NCI-H82 treated with DMSO at 0.1 percent for 48 hours (cell line): ENCODE measurements at regions not wholly inside any gene's neighbourhood (a gene's known extent, or its start where the extent isn't known, plus 50 kb on each side); places are given as distances from the start of the nearest gene placed in this dataset.
"Not testable (repeated sequence)": the region's sequence is repeated elsewhere in the genome, so short reads cannot be mapped to it uniquely, and the experiment has no call there.

Experiments
- DNase-seq: peaks from one replicate; lab custom pipeline; 2025; ENCODE audit not compliant: unreplicated experiment; lab: John Stamatoyannopoulos, UW

DNA sequence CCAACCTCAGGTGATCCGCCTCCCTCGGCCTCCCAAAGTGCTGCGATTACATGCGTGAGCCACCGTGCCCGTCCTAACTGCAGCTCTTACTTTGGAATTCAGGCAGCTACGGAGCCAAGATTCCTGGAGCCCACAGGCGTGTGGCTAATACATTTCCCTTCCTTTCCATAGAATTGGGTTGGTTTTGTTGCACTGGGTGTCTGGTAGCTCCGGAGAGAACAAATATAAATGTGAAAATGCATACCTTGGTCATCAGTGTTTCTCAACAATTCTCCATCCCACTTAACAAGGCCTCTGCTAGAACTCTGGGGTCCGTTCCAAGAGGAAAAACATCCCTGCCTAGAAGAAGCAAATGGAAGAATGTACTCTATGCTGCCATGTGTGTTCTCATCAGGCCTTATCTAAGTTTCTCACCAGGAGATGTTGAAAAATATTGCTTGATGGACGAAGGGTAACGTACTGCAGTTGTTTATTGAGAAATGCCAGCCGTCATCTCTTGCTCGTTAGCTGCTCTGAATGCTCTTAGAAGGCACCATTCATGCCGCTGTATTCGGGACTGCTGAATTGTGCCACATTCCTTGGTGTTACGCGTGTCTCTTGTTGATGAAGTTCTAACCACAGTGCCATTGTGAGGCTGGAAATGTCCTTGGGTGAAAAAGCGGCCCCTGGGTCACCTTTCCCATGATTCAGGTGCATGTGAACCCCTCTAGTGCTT lies 50.5 kb upstream of the CD99 start:
- no peak for DNase-seq

DNA sequence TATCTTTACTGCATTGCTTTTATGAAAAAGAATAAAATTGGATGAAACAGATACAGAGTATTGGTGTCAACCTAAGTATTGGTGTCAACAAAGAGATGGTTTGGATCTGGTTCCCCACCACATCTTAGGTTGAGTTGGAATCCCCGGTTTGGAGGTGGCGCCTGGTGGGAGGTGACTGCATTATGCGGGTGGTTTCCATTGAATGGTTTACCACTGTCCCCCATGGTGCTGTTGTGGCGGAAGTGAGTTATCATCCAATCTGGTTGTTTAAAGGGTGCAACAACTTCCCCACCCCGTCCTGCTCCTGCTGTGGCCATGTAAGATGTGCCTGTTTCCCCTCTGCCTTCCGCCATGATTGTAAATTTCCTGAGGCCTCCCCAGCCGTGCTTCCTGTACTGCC lies 52.8 kb upstream of the CD99 start:
- no peak for DNase-seq

DNA sequence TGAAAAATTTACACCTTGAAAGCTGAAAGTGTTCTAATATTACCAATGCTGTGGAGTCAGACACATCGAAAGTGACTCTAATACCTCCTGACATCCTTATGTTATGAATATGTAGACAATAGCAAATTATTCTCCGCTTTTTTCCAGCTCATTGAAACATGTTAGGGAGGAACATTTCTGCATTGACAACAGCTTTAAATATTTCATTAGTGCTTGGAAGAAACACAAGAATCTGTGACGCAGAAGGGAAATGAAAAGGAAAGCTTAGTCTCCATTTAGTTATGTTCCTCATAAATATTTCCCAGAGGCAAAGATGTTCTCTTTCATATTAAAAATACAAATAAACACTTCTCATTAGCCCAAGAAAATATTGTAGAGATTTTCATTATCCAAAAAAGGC lies 55.8 kb upstream of the CD99 start:
- DNase-seq: no peak

DNA sequence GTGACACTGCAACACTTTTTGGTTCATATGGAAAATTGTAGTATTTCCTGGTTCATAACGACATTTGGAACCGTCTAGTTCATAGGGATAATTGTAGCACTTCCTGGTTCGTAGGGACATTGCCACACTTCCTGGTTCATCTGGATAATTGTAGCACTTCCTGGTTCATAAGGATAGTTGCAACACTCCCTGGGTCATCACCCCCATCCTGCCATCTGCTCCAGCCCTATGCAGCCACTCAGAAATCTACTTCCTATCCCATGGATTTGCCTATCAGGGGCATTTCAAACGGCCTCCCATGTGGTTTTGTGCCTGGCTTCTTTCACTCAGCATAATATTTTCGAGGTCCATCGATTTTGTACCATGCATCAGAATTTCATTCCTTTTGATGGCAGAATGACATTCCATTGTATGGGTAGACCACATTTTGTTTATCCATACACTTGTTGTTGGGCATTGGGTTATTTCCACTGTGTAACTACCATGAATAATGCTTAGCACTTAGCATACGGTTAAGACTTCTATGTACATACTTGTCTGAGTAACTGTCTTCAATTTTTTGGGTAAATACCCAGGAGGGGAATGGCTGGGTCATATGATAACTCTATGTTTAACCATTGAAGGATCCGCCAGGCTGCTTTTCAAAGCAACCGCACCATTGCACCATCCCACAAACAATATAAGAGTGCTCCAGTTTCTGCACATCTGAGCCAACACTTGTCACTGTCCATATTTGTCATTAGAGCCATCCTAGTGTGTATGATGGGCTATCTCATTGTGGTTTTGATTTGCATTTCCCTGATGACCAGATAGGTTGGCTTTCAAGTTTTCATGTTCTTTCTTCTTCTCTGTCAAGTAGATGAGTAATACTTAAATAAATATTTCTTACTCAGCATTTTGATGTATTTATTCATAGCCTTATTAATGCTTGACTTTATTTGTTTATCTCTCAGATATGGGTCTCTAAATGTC lies 58.3 kb upstream of the CD99 start:
- no peak for DNase-seq

DNA sequence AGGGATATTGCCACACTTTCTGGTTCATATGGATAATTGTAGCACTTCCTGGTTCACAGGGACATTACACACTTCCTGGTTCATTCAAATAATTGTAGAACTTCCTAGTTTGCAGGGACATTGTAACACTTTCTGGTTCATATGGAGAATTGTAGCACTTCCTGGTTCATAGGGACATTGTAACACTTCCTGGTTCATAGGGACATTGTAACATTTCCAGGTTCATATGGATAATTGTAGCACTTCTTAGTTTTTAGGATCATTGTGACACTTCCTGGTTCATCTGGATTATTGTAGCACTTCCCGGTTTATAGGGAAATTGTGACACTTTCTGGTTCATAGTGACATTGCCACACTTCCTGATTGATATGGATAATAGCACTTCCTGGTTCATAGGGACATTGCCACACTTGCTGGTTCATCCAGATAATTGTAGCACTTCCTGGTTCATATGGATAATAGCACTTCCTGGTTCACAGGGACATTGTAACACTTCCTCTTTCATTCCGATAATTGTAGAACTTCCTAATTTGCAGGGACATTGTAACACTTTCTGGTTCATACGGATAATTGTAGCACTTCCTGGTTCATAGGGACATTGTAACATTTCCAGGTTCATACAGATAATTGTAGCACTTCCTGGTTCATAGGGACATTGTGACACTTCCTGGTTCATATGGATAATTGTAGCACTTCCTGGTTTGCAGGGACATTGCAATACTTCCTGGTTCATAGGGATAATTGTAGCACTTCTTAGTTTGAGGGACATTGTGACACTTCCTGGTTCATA lies 59.2 kb upstream of the CD99 start:
- no peak for DNase-seq

DNA sequence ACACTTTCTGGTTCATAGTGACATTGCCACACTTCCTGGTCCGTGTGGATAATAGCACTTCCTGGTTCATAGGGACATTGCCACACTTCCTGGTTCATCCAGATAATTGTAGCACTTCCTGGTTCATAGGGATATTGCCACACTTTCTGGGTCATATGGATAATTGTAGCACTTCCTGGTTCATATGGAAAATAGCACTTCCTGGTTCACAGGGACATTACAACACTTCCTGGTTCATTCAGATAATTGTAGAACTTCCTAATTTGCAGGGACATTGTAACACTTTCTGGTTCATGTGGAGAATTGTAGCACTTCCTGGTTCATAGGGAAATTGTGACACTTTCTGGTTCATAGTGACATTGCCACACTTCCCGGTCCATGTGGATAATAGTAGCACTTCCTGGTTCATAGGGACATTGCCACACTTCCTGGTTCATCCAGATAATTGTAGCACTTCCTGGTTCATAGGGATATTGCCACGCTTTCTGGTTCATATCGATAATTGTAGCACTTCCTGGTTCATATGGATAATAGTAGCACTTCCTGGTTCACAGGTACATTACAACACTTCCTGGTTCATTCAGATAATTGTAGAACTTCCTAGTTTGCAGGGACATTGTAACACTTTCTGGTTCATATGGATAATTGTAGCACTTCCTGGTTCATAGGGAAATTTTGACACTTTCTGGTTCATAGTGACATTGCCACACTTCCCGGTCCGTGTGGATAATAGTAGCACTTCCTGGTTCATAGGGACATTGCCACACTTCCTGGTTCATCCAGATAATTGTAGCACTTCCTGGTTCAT lies 60.0 kb upstream of the CD99 start:
- not testable (repeated sequence) for DNase-seq

DNA sequence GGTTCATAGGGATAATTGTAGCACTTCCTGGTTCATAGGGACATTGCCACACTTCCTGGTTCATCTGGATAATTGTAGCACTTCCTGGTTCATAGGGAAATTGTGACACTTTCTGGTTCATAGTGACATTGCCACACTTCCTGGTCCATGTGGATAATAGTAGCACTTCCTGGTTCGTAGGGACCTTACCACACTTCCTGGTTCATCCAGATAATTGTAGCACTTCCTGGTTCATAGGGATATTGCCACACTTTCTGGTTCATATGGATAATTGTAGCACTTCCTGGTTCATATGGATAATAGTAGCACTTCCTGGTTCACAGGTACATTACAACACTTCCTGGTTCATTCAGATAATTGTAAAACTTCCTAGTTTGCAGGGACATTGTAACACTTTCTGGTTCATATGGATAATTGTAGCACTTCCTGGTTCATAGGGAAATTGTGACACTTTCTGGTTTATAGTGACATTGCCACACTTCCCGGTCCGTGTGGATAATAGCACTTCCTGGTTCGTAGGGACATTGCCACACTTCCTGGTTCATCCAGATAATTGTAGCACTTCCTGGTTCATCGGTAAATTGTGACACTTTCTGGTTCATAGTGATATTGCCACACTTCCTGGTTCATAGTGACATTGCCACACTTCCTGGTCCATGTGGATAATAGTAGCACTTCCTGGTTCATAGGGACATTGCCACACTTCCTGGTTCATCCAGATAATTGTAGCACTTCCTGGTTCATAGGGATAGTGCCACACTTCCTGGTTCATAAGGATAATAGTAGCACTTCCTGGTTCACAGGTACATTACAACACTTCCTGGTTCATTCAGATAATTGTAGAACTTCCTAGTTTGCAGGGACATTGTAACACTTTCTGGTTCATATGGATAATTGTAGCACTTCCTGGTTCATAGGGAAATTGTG lies 60.8 kb upstream of the CD99 start:
- DNase-seq: not testable (repeated sequence)

DNA sequence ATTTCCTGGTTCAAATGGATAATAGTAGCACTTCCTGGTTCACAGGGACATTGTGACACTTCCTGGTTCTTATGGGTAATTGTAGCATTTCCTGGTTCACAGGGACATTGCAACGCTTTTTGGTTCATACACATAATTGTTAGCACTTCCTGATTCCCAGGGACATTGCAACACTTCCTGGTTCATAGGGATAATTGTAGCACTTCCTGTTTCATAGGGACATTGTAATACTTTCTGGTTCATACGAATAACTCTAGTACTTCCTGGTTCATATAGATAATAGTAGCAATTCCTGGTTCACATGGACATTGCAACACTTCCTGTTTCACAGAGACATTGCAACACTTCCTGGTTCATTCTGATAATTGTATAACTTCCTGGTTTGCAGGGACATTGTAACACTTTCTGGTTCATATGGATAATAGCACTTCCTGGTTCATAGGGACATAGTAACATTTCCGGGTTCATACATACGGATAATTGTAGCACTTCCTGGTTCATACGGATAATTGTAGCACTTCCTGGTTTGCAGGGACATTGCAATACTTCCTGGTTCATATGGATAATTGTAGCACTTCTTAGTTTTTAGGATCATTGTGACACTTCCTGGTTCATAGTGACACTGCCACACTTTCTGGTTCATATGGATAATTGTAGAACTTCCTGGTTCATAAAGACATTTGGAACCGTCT lies 61.6 kb upstream of the CD99 start:
- DNase-seq: no peak

DNA sequence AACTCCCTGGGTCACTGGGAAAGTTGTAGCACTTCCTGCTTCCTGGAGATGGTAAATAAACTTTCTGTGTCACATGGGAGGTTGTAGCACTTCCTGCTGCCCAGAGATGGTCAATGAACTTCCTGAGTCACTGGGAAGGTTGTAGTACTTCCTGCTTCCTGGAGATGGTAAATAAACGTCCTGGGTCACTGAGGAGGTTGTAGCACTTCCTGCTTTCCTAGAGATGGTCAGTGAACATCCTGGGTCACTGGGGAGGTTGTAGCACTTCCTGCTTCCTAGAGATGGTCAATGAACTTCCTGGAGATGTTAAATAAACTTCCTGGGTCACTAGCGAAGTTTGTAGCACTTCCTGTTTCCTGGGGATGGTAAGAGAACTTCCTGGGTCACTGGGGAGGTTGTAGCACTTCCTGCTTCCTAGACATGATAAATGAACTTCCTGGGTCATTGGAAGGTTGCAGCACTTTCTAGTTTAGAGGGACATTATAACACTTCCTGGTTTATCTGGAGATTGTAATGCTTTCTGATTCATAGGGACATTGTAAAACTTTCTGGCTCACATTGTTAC lies 62.3 kb upstream of the CD99 start:
- no peak for DNase-seq

DNA sequence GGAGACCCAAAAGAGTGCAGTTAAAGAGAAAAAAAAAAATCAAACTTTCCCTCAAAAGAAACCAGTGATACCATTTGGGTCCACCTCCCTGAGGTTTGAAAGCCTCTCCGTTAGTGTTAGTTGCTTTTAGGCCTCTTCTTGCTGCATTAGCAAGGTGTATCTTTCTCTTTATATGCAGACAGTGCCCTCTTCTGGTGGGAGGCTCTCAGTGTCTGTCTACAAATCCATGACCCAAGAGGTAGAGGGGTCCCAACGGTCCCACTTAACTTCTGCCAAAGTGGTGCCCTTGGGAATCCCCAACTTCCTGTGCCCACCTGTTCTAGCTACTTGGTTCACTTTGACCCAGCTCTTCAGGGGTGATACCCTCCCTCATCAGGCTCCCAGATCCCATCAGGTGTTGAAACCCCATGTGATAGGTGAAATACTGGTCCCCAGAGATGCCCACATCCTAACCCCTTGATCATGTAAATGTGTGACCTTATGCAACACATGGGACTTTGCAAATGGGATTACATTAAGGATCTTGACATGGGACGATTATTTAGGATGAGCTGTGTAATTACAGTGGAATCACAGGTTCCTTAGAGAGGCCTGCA lies 63.7 kb upstream of the CD99 start:
- no peak for DNase-seq

DNA sequence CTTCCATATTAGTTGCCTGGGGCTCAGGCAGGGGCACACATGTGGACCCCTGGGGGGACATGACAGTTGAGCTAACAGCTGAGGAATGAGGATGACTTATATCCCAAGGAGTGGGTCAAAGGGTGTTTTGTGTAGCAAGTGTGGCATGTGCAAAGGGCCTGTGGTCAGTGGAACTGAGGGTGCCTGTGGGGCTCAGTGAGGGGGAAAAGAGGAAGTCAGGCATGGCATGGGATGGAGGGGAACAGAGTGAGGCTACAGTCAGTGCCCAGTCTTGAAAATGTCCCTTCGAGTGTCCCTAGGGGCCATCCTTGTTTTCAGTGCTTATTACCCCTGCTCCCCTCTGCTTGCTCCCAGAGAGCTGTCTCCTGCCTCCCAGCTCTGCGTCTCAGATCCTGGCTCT lies 64.3 kb upstream of the CD99 start:
- DNase-seq: no peak

DNA sequence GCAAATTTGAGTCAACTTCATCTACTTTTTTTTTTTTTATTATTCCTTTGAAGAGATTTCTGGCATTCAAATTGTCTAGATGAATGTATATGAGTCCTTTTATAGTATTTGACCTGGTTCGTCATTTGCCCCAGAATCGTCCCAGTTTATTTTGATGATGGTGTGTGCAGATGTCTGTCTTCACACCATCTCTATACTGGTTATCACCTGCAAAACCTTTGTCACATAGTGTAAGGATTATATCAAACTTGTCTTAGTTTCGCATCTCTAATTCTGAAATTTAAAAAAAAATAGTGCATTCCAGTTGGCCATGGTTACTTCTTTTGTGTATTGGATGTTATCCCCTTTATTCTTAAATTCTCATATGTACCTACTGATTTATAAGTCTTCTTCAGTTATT lies 70.5 kb upstream of the CD99 start:
- DNase-seq: no peak

DNA sequence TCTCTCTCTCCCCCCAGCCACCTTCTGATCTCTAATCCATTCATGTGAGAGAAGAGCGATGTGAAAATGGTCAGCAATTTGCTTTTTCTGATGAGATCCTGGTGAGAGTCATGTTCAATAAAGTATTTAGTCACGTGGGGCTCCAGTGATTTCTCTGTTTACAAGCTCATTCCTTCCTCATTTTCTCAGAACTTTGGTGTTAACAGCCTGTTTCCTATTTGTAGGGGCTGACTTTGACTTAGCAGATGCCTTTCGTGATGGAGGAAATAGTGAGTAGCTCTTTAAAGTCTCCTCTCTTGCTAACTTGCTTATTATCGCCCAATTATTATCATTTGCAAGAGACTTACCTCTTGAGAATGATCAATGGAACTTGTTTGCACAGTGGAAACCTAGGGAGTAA lies 72.6 kb upstream of the CD99 start:
- no peak for DNase-seq

DNA sequence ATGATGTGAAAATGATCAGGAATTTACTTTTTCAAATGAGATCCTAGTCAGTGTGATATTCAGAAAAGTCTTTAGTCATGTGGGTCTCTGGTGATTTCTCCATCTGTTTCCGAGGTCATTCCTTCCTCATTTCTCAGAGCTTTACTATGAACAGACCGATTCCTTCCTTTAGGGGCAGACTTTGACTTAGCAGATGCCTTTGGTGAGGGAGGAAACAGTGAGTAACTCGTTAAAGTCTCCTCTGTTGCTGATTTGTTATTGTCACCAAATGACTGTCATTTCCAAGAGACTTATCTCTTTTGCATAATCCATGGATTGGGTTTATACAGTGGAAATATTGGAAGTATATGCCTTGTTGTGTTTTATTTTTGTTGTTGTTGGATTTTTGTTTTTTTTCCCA lies 76.2 kb upstream of the CD99 start:
- DNase-seq: no peak

DNA sequence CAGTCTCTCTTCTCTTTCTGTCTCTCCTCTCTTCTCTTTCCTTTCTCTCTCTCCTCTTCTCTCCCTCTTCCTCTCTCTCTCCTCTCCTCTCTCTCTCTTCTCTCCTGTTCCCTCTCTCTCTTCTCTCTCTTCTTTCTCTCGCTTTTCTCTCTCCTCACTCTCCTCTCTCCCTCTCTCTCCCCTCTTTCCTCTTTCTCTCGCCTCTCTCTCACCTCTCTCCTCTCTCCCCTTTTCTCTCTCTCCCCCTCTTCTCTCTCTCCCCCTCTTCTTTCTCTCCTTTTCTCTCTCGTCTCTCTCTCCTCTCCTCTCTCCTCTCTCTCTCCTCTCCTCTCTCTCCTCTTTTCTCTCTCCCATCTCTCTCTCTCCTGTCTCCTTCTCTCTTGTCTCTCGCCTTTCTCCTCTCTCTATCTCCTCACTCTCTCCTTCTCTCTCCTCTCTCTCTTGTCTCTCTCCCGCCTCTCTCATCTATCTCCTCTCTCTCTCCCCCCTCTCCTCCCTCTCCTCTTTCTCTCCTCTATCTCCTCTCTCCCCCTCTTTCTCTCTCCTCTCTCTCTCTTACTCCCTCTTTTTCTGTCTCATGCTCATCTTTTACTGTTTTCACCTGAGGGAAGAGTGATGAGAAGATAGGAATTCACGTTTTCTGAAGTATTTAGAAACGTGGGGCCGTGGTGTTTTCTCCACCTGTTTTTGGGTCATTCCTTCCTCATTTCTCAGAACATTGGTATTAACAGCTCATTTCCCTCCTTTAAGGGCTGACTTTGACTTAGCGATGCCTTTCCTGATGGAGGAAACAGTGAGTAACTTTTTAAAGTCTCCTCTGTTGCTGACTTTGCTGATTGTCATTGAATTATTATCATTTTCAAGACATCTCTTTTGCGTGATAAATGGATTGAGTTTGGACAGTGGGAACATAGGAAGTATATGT lies 80.6 kb upstream of the CD99 start:
- DNase-seq: no peak

DNA sequence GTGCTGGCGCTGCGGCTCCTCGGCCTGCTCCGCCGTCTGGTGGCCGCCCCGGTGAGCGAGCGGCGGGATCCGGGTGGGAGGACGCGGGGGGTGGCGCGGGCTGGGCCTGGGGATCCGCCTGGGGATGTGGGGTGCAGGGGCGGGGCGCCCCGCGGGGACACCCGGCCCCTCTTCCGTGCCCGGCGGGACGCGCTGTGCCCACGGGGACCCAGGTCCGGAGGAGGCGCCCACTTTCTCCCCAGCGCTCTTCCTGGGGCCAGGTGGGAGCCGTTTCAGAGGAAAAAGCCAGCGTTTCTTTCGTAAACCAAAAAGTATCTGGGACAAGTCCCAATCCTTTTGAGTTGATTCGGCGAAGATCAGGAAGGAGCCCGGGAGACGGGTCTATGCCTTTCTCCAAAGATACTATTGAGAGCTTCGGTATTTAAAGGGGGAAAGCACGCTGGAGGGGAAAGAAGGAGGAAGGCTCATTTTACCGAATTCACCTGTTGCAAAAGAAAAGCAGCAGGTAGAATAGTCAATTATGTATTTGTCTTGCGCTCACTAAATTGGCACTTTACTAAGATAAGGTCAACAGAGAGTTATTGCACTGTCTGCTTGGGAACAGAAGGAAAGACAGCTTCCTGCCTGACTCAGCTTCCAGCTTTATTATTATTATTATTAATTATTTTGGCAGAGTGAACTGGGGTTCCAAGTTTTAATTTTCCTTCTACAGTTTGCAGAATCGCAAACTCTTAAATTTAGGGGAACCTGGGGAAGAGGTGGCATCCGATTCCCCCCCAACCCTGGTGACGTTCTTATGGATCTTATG lies 81.5 kb upstream of the CD99 start:
- no peak for DNase-seq
